Activated T-helper 17 cell treated with anti-CD3 and anti-CD28 coated beads, Interleukin-2, amount 50 U/mL, for 72 hours (primary cell): ENCODE measurements at regions not wholly inside any gene's neighbourhood (a gene's known extent, or its start where the extent isn't known, plus 50 kb on each side); places are given as distances from the start of the nearest gene placed in this dataset.

ENCODE experiments used
- ATAC-seq: fragments of 150-1000 bp; cut with Tn5 transposase; replicated peaks from 2 replicates; pipeline ENCODE4 v1.10.0; 2021; ENCODE audit warnings: mild to moderate bottlenecking, moderate library complexity
- H3K27ac Mint-ChIP-seq: one replicate; pipeline ENCODE4 v1.8.0; 2022; ENCODE audit warnings: mixed read lengths
- H3K27me3 Mint-ChIP-seq: one replicate; pipeline ENCODE4 v1.8.0; 2022; ENCODE audit warnings: mixed read lengths
- H3K36me3 Mint-ChIP-seq: one replicate; pipeline ENCODE4 v1.8.0; 2022; ENCODE audit warnings: low read depth, mild to moderate bottlenecking, mixed read lengths
- H3K4me1 Mint-ChIP-seq: one replicate; pipeline ENCODE4 v1.8.0; 2022; ENCODE audit warnings: mixed read lengths
- H3K4me3 Mint-ChIP-seq: one replicate; pipeline ENCODE4 v1.8.0; 2022; ENCODE audit warnings: mild to moderate bottlenecking, mixed read lengths
- H3K9me3 Mint-ChIP-seq: one replicate; pipeline ENCODE4 v1.8.0; 2022; ENCODE audit warnings: mixed read lengths

DNA sequence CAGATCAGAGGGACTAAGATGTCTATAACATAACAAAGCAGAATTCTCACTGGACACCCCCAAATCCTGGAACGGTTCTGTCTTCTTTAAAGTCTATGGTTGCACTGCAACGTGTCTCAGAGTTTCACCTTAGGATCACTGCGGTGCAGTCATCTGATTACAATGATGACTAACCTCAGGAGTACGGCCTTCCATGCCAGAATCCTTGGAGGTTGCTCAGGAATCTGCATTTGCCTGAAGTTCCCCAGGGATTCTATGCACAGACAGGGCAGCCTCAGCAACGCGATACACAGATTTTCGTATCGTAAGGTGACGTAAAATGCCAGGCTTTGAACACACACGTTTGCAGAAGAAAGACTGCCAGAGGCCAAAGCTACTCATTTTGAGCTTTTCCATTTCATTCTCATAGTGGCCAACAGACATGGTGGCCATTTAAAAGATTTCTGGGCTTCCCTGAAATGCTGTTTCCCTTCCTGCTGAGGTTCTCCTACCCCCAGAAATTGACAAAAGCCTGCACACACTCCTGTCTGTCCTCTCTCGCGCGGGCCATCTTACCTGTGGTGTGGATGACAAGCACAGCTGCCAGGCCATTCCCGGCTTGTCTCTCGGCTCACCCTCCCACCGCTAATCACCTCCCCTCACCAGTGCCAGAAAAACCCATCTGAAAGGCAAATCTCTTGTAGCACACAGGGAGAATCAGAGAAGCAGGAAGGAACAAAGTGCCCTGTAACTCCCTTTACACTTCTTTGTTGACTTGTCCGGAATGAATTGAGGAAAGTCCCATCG, 148.8 kb downstream of the ACKR3 start:
- no peaks in the 10 kb centered on the region for H3K4me1 Mint-ChIP-seq
- H3K9me3 Mint-ChIP-seq = no peaks in the 10 kb centered on the region
- H3K27me3 Mint-ChIP-seq = peaks cover 21% of the 10 kb centered on the region
- H3K4me3 Mint-ChIP-seq = no peak overlapping the region
- H3K36me3 Mint-ChIP-seq = no peaks in the 10 kb centered on the region
- no peak overlapping the region for H3K27ac Mint-ChIP-seq
- no peak for ATAC-seq

DNA sequence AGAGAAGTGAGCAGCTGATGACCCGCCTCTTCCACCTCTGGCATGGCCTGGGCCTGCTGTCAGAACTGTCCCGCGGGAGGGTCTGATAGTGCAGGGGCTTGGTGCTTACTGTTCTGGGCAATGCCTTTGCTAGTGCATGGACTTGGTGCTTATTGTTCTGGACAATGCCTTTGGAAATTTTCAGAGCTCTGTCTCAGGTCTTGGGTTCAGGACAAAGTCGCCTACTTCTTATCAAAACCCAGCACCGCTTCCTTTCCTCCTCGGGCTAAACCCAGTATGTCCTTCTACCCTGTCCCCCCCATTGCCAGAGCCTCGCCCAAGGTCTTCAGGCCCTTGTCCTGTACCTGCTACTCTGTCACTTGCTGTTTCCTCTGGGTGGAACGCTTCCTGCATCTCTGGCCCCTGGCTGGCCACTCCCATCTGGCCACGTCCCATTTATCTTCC, 149.6 kb downstream of the ACKR3 start:
- Mint-ChIP-seq H3K27me3 (peaks cover 21% of the 10 kb centered on the region), H3K9me3 (no peaks in the 10 kb centered on the region), H3K36me3 (no peaks in the 10 kb centered on the region), H3K4me1 (no peaks in the 10 kb centered on the region), H3K4me3 (no peak overlapping the region), H3K27ac (no peak overlapping the region)
- no peak for ATAC-seq

DNA sequence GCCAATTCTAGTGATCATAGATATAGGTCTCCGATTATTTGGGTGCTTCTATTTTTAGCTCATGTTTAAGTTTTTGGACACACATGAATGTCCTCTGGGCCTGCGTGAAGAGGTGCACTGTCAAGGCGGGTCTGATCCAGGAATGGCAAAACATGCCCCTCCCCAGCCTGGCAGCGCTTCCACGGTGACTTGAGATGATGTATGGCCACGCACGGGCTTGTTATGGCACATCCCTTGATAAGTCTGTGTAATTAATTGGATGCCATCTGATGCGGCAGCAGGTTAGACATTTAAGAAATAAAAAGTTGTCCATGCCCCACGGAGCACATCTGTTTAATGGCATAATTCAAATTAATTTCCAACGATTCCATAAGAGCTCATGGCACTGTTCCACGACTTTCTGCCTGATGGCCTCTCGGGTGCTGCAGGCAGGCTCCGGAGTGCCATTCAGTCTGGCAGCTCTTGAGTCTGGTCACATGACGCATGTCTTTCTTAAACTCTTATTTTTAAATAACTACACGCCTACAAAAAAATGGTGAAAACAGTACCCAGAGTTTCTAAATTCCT, 151.4 kb downstream of the ACKR3 start:
- H3K27ac Mint-ChIP-seq = no peak overlapping the region
- H3K4me3 Mint-ChIP-seq = no peak overlapping the region
- H3K27me3 Mint-ChIP-seq = peaks cover 16% of the 10 kb centered on the region
- H3K36me3 Mint-ChIP-seq = no peaks in the 10 kb centered on the region
- no peak for ATAC-seq
- H3K4me1 Mint-ChIP-seq = no peaks in the 10 kb centered on the region
- no peaks in the 10 kb centered on the region for H3K9me3 Mint-ChIP-seq

DNA sequence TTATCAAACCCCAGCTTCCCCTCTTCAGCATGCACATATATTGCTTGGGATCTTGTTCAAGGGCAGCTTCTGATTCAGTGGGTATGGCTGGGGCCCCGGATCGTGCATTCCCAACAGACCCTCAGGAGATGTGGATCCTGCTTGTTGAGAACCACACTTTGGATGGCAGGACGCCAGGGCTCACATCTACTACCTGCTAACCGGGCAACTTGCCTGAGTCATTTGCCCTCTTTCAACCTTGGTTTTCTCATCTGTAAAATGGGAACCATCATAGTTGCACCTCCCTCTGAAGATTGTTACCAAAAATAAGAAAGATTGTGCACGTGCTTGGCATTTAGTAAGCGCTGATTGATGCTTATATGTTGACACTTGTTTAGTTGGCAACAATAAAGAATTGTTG, 154.6 kb downstream of the ACKR3 start:
- Mint-ChIP-seq H3K4me1 (no peaks in the 10 kb centered on the region), H3K4me3 (no peak overlapping the region), H3K27me3 (peaks cover 14% of the 10 kb centered on the region), H3K9me3 (no peaks in the 10 kb centered on the region), H3K27ac (no peak overlapping the region), H3K36me3 (no peaks in the 10 kb centered on the region)
- ATAC-seq = no peak

DNA sequence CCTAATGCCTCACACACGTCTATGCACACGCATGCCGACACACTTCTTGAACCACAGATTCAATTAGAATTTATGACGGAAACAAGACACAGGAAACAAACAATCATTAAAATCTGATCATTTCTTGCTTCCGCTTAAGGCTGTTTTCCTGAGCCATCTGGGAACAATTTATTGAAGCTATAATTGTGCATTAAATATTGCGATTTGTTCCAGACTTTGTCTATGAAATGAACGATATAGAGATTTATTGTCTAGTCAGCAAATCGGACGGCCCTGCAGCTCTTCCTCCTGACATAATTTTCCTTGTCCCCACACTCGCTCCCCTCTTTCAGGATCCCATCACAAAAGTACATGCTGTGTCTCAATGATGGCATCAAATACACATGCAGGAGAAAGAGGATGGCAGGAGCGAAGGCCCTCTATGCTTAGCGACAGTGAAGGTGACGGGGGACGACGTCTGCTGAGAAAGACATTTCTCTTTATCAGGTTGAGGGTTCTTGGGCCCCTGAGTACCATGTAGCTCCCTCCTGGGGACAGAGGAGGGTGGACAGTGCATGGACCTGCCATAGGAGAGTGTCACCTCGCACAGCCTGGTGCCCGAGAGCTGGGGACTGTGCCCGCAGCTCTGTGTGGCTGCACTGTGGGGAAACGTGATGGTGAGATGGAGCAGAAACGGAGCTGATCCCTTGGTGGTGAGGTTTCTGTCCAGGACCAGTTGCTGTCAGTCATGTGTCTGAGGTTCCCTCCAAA, 157.3 kb downstream of the ACKR3 start:
- Mint-ChIP-seq H3K4me3 (no peak overlapping the region), H3K4me1 (no peaks in the 10 kb centered on the region), H3K27ac (no peak overlapping the region)

DNA sequence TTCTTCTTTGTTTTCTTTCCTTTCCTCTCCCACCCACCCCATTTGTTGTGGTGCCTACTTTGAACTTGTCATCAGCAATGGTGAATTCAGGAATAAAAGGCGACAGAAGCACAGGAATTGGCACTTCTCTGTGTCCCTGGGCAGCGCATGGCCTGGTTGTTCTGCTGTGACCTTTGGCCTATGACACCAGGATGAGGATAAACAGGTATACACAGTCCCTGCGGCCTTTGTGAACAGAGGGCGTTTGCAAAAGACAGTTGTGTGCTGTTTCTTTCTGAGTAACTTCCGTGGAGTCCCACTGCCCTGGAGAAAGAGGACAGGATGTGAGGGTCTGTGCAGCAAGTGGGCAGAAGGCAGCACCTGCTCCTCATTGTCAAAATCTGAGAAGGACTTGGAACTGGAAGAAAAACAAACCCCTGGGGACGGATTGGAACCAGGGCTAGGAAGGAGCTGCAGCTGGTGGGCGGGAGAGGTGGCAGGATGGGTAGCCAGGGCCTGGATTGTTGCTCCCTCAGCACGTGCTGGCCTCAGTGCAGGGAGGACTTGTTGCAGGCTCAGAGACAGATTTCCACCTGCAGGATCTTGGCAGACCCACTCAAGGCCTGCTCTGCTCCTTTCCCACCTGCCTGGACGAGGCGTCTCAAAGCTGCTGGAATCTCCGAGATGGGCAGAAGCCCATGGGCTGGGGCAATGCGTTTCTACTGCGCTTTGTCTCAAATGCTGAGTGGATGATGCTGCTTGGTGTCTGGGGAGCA, 159.5 kb downstream of the ACKR3 start:
- Mint-ChIP-seq H3K27ac (no peak overlapping the region), H3K4me3 (no peak overlapping the region), H3K36me3 (no peaks in the 10 kb centered on the region), H3K4me1 (no peaks in the 10 kb centered on the region), H3K27me3 (peaks cover 11% of the 10 kb centered on the region), H3K9me3 (no peaks in the 10 kb centered on the region)
- no peak for ATAC-seq

More for the DNA sequence above, 157.3 kb downstream of the ACKR3 start:
- H3K36me3 Mint-ChIP-seq = no peaks in the 10 kb centered on the region
- no peak for ATAC-seq
- peaks cover 14% of the 10 kb centered on the region for H3K27me3 Mint-ChIP-seq
- no peaks in the 10 kb centered on the region for H3K9me3 Mint-ChIP-seq

DNA sequence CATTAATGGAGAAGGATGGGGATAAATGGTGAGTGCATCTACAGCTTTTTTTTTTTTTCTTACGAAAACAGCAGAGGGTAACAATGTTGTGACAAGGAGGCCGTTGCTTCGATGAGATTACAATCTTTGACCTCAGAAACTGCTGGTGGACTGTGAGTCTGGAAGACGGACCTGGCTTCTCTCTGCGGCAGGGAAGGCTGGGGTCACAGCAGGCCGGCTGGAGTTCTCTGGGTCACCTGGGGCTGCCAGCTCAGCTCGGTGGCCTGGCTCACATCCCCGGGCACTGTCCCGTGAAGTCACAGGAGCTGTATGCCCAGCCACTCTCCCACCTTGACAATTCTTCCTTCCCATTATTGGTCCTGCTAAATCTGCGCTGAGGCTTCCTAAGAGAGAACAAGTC, 160.8 kb downstream of the ACKR3 start:
- Mint-ChIP-seq H3K27me3 (peaks cover 11% of the 10 kb centered on the region), H3K4me3 (no peak overlapping the region), H3K27ac (no peak overlapping the region), H3K9me3 (no peaks in the 10 kb centered on the region), H3K4me1 (no peaks in the 10 kb centered on the region), H3K36me3 (no peaks in the 10 kb centered on the region)
- no peak for ATAC-seq

DNA sequence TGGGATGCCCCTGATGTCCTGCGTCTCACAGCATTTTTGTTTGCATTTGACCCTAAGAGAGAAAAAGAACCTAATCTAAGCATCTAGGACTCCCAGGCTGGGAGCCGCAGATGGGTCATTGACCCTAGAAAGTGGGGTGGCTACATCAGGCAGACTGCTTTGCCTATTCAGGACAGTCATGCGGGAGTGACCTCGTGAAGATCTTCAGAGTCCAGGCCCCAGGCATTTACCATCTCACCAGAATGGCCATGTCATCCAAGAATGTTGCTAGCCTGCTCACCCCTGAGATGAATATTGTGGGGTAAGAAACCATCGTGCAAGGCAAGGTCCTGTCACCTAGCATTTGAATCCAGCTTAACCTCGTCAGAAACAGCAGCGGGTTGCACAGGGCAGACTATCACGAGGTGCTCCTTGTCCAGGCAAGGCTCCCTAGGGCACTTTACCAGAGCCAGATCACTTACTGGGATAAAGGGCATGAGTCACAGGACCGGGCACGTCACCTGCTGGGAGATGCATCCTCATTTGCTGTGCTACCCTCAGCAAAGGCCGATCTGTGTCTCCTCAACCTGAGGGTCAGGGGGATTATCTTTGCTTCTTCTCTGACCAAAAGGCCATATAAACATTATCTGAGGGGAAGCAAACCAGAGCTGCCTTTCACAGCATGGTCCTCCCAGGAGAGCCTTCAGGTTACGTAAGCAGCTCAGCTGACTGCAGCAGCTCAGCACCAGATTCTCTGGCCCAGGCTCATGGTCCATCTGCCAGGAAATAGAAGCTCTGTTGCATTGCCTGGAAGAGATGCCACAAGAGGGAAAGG, 162.3 kb downstream of the ACKR3 start:
- Mint-ChIP-seq H3K9me3 (no peaks in the 10 kb centered on the region), H3K4me3 (no peak overlapping the region), H3K27ac (no peak overlapping the region), H3K4me1 (no peaks in the 10 kb centered on the region), H3K27me3 (peaks cover 10% of the 10 kb centered on the region), H3K36me3 (no peaks in the 10 kb centered on the region)
- ATAC-seq = no peak

DNA sequence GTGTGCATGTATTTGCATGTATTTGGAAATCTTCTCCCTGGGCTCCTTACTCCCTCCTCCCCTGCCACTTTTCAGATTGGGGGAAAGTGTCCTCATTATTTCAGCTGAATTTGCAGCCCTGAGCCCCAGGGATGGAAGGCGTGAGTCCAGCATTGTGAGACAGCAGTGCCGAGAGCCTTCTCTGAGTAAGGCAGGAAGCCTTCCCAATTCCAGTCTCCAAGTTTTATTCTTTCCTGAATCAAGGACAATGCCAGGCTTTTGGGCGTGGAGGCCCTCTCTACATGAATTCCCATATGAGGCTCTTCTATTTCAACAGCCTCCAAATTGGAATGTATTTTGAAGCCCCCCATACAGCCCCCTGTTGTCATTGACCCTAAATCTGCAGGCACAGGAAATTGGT, 163.5 kb downstream of the ACKR3 start:
- no peaks in the 10 kb centered on the region for H3K4me1 Mint-ChIP-seq
- H3K4me3 Mint-ChIP-seq = no peak overlapping the region
- no peaks in the 10 kb centered on the region for H3K9me3 Mint-ChIP-seq
- peaks cover 8% of the 10 kb centered on the region for H3K27me3 Mint-ChIP-seq
- no peak overlapping the region for H3K27ac Mint-ChIP-seq
- ATAC-seq = no peak
- H3K36me3 Mint-ChIP-seq = no peaks in the 10 kb centered on the region

DNA sequence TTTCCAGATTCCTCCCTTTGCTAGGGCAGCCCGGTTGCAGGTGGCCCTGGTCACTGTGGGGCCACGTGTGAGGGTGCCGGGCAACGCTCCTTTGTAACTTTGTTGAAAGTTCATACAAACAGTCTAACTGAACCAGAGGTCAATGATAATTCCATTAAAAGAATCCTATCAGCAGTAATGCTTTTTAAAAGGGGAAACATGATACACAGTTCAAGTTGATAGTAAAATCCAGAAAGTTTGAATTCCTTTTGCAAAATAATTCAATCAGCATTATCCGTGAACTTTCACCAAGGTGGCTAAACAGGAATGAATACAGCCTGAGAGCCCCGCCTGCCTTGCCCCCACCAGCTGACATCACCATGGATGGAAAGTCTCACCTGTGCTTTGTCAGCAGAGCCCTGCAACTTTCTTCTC, 166.2 kb downstream of the ACKR3 start:
- H3K4me1 Mint-ChIP-seq = no peaks in the 10 kb centered on the region
- no peaks in the 10 kb centered on the region for H3K9me3 Mint-ChIP-seq
- H3K36me3 Mint-ChIP-seq = no peaks in the 10 kb centered on the region
- no peak overlapping the region for H3K27ac Mint-ChIP-seq
- no peak overlapping the region for H3K4me3 Mint-ChIP-seq
- peaks cover 16% of the 10 kb centered on the region for H3K27me3 Mint-ChIP-seq
- ATAC-seq = no peak

DNA sequence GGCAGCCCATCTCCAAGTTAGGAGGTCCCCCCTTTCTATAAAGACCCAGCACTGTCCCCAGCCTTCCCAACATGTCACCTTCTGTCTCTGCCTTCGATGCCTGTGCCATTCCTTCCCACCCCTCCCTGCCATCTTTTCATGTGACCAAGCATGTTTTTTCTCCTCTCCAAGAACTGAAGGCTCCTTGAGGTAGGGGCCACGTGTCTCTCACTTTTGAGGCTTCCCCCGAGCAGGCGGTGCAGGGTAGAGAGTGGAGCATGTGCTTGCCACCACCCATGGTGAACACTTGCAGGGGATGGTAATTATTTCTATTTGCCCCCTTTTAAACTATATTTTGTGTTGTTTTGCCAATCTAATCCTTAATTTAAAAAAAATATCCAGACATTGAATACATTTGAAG, 168.4 kb downstream of the ACKR3 start:
- no peaks in the 10 kb centered on the region for H3K9me3 Mint-ChIP-seq
- H3K4me1 Mint-ChIP-seq = no peaks in the 10 kb centered on the region
- no peaks in the 10 kb centered on the region for H3K36me3 Mint-ChIP-seq
- peaks cover 20% of the 10 kb centered on the region for H3K27me3 Mint-ChIP-seq
- no peak overlapping the region for H3K27ac Mint-ChIP-seq
- no peak overlapping the region for H3K4me3 Mint-ChIP-seq
- no peak for ATAC-seq

DNA sequence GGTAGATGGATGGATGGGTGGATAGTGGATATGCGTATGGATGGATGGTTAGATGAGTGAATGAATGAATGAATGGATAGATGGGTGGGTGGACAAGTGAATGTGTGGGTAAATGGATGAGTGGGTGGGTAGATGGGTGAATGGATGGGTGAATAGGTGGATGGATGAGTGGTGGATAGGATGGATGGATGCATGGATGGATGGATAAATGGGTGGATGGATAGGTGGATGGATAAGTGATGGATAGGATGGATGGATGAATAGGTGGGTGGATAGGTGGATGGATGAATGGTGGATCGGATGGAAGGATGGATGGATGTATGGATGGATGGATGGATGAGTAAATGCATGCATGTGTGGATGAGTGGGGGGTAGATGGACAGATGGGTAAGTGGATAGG, 169.3 kb downstream of the ACKR3 start:
- H3K4me1 Mint-ChIP-seq = no peaks in the 10 kb centered on the region
- H3K9me3 Mint-ChIP-seq = no peaks in the 10 kb centered on the region
- no peak overlapping the region for H3K4me3 Mint-ChIP-seq
- no peak overlapping the region for H3K27ac Mint-ChIP-seq
- H3K36me3 Mint-ChIP-seq = no peaks in the 10 kb centered on the region
- peaks cover 20% of the 10 kb centered on the region for H3K27me3 Mint-ChIP-seq
- no peak for ATAC-seq

DNA sequence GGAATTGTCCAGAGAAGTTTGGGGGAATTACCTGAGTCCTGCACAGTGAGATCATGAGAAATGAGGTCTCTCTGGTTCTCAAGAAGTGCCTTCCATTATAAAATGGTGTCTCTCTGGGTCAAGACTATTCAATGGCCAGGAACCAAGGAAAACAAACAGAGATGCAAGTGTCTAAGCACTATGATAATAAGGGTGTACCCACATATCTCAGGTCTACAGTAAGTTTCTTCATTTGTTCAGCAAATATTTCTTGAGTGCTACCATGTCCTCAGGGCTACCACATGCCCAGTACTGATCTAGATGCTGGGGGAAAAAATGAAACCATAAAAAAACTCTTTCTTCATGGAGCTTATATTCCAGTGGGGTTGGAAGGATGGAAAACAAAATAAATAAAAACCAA, 170.0 kb downstream of the ACKR3 start:
- Mint-ChIP-seq H3K9me3 (no peaks in the 10 kb centered on the region), H3K36me3 (no peaks in the 10 kb centered on the region), H3K27me3 (peaks cover 23% of the 10 kb centered on the region), H3K27ac (no peak overlapping the region), H3K4me3 (no peak overlapping the region), H3K4me1 (no peaks in the 10 kb centered on the region)
- no peak for ATAC-seq

DNA sequence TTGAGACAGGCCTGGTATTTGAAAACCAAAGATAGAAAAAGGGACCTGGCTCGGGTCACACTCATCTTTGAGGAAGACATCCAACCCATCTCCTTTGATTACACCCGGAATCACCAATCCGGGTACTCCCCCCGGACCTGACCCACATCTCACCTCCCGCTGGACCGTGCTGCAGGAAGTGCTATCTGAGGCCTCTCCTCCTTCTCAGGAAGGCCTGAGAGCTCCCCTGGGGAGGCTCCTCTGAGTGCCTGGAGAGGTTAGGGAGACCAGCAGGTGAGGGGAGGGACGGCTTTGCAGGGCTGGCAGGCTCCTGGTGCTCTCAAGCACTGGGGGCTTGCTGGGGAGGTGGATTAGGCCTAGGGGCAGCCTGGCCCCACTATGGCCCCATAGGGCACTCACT, 170.9 kb downstream of the ACKR3 start:
- no peak overlapping the region for H3K27ac Mint-ChIP-seq
- no peaks in the 10 kb centered on the region for H3K9me3 Mint-ChIP-seq
- no peaks in the 10 kb centered on the region for H3K36me3 Mint-ChIP-seq
- no peak for ATAC-seq
- H3K4me1 Mint-ChIP-seq = no peaks in the 10 kb centered on the region
- no peak overlapping the region for H3K4me3 Mint-ChIP-seq
- peaks cover 23% of the 10 kb centered on the region for H3K27me3 Mint-ChIP-seq
